Thyroid gland (tissue), 4 donors: ENCODE measurements at regions not wholly inside any gene's neighbourhood (a gene's known extent, or its start where the extent isn't known, plus 50 kb on each side); places are given as distances from the start of the nearest gene placed in this dataset.

Experiments
- DNase-seq, 2 donors: peaks; one replicate each; pipeline ENCODE4 v3.0.0-alpha.2; 2019
- H3K27ac ChIP-seq, 3 donors: fragments of 200-600 bp; sonication (generic); 1 replicate in 2 of 3; 2 replicates in 1 of 3; pipeline ENCODE4 v1.5.1; 2016 to 2019; ENCODE audit warnings: mild to moderate bottlenecking in 1 of 3, moderate library complexity in 1 of 3
- H3K27me3 ChIP-seq: fragments of 200-600 bp; sonication (generic); one replicate; pipeline ENCODE4 v1.5.1; 2019
- H3K36me3 ChIP-seq, 2 donors: fragments of 200-600 bp; sonication (generic); one replicate each; pipeline ENCODE4 v1.5.1; 2016 to 2019
- H3K4me1 ChIP-seq, 2 donors: fragments of 200-600 bp; sonication (generic); one replicate each; pipeline ENCODE4 v1.5.1; 2017 to 2019
- H3K4me3 ChIP-seq, 3 donors: fragments of 200-600 bp; sonication (generic); replicated peaks in 1 of 3; 1 replicate in 2 of 3; 2 replicates in 1 of 3; pipeline ENCODE4 v1.5.1; 2016; ENCODE audit warnings: mild to moderate bottlenecking in 1 of 3
- H3K9me3 ChIP-seq: fragments of 200-600 bp; sonication (generic); one replicate; pipeline ENCODE4 v1.5.1; 2017
- CTCF ChIP-seq, 6 experiments: fragments of 200-600 bp in 3 of 6; fragments of 450-650 bp in 3 of 6; sonication (generic) in 3 of 6; IDR thresholded peaks; one replicate each; pipeline ENCODE4 v1.5.1; 2016 to 2019; ENCODE audit warnings: antibody characterized with exemption in 6 of 6, mild to moderate bottlenecking in 2 of 6, inconsistent platforms in 1 of 6, moderate library complexity in 1 of 6
- POLR2A ChIP-seq, 2 donors: fragments of 450-650 bp; IDR thresholded peaks; one replicate each; pipeline ENCODE4 v1.6.1; 2017; ENCODE audit warnings: antibody characterized with exemption in 2 of 2, mild to moderate bottlenecking in 2 of 2, moderate library complexity in 1 of 2
- WGBS, 2 donors: methylation state at CpG; one replicate each; pipeline ENCODE4 v1.1.5; 2017; 5-methylcytosine and 5-hydroxymethylcytosine counted together
- intact Hi-C: fragments of 100-400 bp; cut with DNase I; formaldehyde crosslinking; loops from one replicate; pipeline ENCODE4 v1.15.1; 2023

GRCh38 chr1:37267111-37267835 lies 207.1 kb upstream of the ZC3H12A start:
- Histone ChIP-seq H3K4me3 (no peak overlapping the region), H3K4me1 (no peaks in the 10 kb centered on the region), H3K27me3 (no peaks in the 10 kb centered on the region), H3K36me3 (no peaks in the 10 kb centered on the region), H3K9me3 (no peaks in the 10 kb centered on the region), H3K27ac (no peak overlapping the region)
- TF ChIP-seq CTCF (IDR thresholded peaks at IDR 0.05) (no peak), POLR2A (IDR thresholded peaks at IDR 0.05) (no peak)
- WGBS, 2 donors, result 40 to 54% methylated on average over 8 to 10 of the region's 10 CpGs
- no peak for DNase-seq
- intact Hi-C loops, result no loop called here

- Histone ChIP-seq H3K9me3 (no peaks in the 10 kb centered on the region), H3K36me3 (no peaks in the 10 kb centered on the region), H3K4me1 (no peaks in the 10 kb centered on the region), H3K4me3 (no peak overlapping the region), H3K27ac (no peak overlapping the region), H3K27me3 (no peaks in the 10 kb centered on the region)
- DNase-seq, result no peak
- no peak for TF ChIP-seq POLR2A (IDR thresholded peaks at IDR 0.05)
- no peak for TF ChIP-seq CTCF (IDR thresholded peaks at IDR 0.05)
- 53 to 69% methylated on average over 3 of the region's 3 CpGs for WGBS, 2 donors
- intact Hi-C loops, result no loop called here
These were observed 203.7 kb upstream of the ZC3H12A start for GRCh38 chr1:37270639-37271038.

DNA sequence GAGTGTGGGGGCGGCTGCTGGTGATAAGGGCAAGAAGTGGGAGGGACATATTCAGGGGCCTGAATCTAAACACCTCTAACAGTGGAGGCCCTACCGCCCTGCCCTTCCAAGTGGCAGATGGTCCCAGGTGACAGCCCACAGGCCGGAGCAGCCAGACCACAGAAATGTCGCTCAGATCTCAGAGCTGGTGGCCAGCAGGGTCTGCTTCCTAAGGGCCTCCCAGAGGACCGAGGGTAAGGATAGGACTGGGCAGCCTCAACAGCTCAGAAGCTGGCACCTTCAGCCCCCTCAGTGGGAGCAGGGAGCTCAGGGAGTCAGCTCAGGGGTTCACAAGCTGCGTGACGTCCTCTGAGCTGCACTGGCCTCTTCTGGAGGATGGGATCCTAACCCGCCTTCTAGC lies 201.8 kb upstream of the ZC3H12A start:
- Histone ChIP-seq H3K4me3 (no peak overlapping the region), H3K4me1 (no peaks in the 10 kb centered on the region), H3K36me3 (no peaks in the 10 kb centered on the region), H3K9me3 (no peaks in the 10 kb centered on the region), H3K27me3 (no peaks in the 10 kb centered on the region), H3K27ac (no peak overlapping the region)
- WGBS, 2 donors, result 56 to 70% methylated on average over 4 to 6 of the region's 8 CpGs
- intact Hi-C loops, result no loop called here
- no peak for TF ChIP-seq POLR2A (IDR thresholded peaks at IDR 0.05)
- no peak for TF ChIP-seq CTCF (IDR thresholded peaks at IDR 0.05)
- no peak for DNase-seq

- WGBS, 2 donors, result 65 to 74% methylated on average over 3 to 8 of the region's 8 CpGs
- Histone ChIP-seq H3K4me1 (no peaks in the 10 kb centered on the region), H3K9me3 (no peaks in the 10 kb centered on the region), H3K27ac (no peak overlapping the region), H3K27me3 (no peaks in the 10 kb centered on the region), H3K36me3 (no peaks in the 10 kb centered on the region), H3K4me3 (no peak overlapping the region)
- TF ChIP-seq CTCF (IDR thresholded peaks at IDR 0.05) (no peak), POLR2A (IDR thresholded peaks at IDR 0.05) (no peak)
- intact Hi-C loops, result no loop called here
- no peak for DNase-seq
These were observed 199.9 kb upstream of the ZC3H12A start for GRCh38 chr1:37274486-37274885.

DNA sequence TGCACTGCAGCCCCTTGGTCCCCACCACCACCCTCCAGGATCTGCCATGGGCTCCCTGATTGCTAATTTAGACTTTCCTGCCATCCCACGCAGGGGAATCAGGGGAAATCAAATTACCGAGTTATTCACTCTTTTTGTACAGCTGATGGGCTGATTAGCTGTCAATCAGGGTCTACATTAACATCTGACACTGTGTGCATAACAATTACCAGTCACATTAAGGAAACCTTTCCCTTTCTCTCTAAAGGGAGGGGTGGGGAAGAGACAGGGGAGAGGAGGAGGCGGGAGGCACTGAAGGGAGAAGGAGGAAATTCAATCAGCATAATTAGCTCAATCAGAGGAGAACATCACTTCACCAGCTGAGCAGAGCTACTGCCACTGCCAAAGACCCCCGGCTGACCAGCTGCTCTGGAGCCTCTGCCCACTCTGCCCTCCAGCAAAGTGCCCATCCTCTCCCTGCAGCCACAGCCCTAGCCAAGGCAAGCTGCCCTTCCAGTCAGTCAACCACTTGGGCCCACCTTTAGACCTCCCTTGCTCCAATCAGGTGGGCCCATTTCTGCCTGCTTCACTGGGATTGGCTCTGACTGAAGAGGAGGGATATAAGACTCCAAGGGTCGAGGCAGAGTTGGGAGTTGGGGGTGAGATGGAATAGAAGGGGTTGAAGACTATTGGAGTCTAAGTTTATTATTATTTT lies 199.3 kb upstream of the ZC3H12A start:
- Histone ChIP-seq H3K9me3 (no peaks in the 10 kb centered on the region), H3K4me1 (no peaks in the 10 kb centered on the region), H3K36me3 (no peaks in the 10 kb centered on the region), H3K4me3 (no peak overlapping the region), H3K27ac (no peak overlapping the region), H3K27me3 (no peaks in the 10 kb centered on the region)
- TF ChIP-seq CTCF (IDR thresholded peaks at IDR 0.05) (no peak), POLR2A (IDR thresholded peaks at IDR 0.05) (no peak)
- no peak for DNase-seq
- WGBS, 2 donors, result 53 to 64% methylated on average over 5 of the region's 5 CpGs
- intact Hi-C loops, result no loop called here
